ENCODE measurements at regions not wholly inside any gene's neighbourhood (a gene's known extent, or its start where the extent isn't known, plus 50 kb on each side); places are given as distances from the start of the nearest gene placed in this dataset.

DNA sequence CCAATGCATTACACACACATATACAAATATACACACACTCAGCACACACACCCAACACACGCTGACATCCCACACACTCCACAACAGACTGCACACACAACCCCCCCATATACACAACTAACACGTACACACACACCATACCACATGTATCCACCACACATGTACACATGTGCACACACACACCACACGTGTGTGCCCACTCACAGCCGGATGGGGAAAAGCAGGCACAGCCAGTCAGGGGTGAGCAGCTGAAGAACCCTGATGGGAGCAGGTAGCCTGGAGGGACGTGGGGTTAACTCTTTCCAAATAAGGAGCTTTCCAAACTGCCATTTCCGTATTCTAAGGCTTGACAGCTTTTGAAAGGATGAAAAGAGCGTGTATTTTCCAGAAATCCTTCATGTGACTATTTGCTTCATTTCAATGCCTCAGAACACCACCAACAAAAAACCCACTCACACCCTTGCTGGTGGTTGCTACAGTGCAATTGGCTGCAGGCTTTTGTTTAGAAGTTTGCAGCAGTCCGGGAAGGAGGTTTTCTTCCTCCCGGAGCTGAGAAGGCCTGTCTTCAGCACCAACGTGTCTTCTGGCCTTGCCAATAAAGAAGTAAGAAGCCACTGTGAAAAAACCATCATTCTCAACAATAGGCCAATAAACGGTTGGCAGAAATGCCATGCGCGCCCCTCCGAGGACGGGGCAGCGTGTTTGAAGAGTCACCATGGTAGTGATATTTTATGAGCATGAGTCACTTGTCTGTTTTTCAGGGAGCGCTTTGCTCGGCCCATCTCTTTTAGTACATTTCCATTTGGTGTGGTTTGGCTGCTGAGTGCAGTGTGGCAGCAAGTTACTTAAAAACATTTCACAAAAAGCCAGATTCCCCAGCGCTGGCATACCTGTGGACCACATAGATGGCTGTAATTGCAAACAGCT is 131.3 kb upstream of the GMDS start:
- Histone ChIP-seq H3K27ac (ENCODE audit: low read depth, low read length) (no peak overlapping the region), H3K9ac (ENCODE audit: extremely low read depth, low read length, poor library complexity, severe bottlenecking) (no peak overlapping the region), H3K27me3 (ENCODE audit: control insufficient read depth, insufficient read depth, low read length, poor library complexity, severe bottlenecking) (no peaks in the 10 kb centered on the region), H3K9me3 (ENCODE audit: control insufficient read depth, low read length) (no peaks in the 10 kb centered on the region), H3K36me3 (ENCODE audit: control insufficient read depth, insufficient read depth, low read length) (no peaks in the 10 kb centered on the region), H3K4me3 (ENCODE audit: low read length) (no peak overlapping the region), H3K4me1 (ENCODE audit: control insufficient read depth, insufficient read depth, low read length) (no peaks in the 10 kb centered on the region)
- no peak for DNase-seq
- H3K27me3 Mint-ChIP-seq (ENCODE audit: insufficient read depth) = no peaks in the 10 kb centered on the region
- TF ChIP-seq, protein P1, sequence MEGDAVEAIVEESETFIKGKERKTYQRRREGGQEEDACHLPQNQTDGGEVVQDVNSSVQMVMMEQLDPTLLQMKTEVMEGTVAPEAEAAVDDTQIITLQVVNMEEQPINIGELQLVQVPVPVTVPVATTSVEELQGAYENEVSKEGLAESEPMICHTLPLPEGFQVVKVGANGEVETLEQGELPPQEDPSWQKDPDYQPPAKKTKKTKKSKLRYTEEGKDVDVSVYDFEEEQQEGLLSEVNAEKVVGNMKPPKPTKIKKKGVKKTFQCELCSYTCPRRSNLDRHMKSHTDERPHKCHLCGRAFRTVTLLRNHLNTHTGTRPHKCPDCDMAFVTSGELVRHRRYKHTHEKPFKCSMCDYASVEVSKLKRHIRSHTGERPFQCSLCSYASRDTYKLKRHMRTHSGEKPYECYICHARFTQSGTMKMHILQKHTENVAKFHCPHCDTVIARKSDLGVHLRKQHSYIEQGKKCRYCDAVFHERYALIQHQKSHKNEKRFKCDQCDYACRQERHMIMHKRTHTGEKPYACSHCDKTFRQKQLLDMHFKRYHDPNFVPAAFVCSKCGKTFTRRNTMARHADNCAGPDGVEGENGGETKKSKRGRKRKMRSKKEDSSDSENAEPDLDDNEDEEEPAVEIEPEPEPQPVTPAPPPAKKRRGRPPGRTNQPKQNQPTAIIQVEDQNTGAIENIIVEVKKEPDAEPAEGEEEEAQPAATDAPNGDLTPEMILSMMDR (conservative IDR thresholded peaks at IDR 0.05) = no peak
- WGBS, 2 experiments (ENCODE audit: insufficient coverage in 1 of 2, insufficient read length in 1 of 2) = 74 to 87% methylated on average over 10 to 19 of the region's 19 CpGs
- H3K9me3 Mint-ChIP-seq = no peaks in the 10 kb centered on the region
- no peak overlapping the region for H3K27ac Mint-ChIP-seq
- H3K4me3 Mint-ChIP-seq = no peak overlapping the region
- no peaks in the 10 kb centered on the region for H3K36me3 Mint-ChIP-seq (ENCODE audit: low read depth)
- H3K4me1 Mint-ChIP-seq = no peaks in the 10 kb centered on the region

DNA sequence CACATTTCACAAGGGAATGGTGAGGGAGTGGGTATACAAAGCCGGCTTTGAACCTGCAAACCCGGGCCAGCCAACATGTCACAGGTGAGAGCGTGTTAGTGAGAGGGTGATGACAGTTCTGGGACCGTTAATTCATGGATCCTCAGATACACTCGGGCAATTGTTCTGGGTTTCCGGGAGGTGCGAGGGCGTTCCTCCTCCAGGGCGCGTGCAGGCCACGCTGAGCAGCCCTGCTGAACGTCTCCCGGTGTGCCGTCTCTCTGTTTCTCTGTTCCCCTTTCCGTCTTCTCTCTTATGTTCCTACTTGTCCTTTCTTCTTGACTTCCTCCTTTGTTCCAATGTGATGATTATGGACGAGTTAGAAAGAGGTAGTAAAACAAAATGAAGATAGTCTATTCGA is 130.0 kb upstream of the GMDS start:
- Histone ChIP-seq H3K27ac (ENCODE audit: low read depth, low read length) (no peak overlapping the region), H3K4me1 (ENCODE audit: control insufficient read depth, insufficient read depth, low read length) (no peaks in the 10 kb centered on the region), H3K4me3 (ENCODE audit: low read length) (no peak overlapping the region), H3K36me3 (ENCODE audit: control insufficient read depth, insufficient read depth, low read length) (no peaks in the 10 kb centered on the region), H3K27me3 (ENCODE audit: control insufficient read depth, insufficient read depth, low read length, poor library complexity, severe bottlenecking) (no peaks in the 10 kb centered on the region), H3K9me3 (ENCODE audit: control insufficient read depth, low read length) (no peaks in the 10 kb centered on the region), H3K9ac (ENCODE audit: extremely low read depth, low read length, poor library complexity, severe bottlenecking) (no peak overlapping the region)
- WGBS, 2 experiments (ENCODE audit: insufficient coverage in 1 of 2, insufficient read length in 1 of 2) = 94 to 98% methylated on average over 10 to 16 of the region's 17 CpGs
- TF ChIP-seq, protein P1 (conservative IDR thresholded peaks at IDR 0.05) = no peak
- no peak for DNase-seq
- no peaks in the 10 kb centered on the region for H3K36me3 Mint-ChIP-seq (ENCODE audit: low read depth)
- H3K4me1 Mint-ChIP-seq = no peaks in the 10 kb centered on the region
- no peak overlapping the region for H3K4me3 Mint-ChIP-seq
- H3K27ac Mint-ChIP-seq = no peak overlapping the region
- H3K27me3 Mint-ChIP-seq (ENCODE audit: insufficient read depth) = no peaks in the 10 kb centered on the region
- H3K9me3 Mint-ChIP-seq = no peaks in the 10 kb centered on the region

DNA sequence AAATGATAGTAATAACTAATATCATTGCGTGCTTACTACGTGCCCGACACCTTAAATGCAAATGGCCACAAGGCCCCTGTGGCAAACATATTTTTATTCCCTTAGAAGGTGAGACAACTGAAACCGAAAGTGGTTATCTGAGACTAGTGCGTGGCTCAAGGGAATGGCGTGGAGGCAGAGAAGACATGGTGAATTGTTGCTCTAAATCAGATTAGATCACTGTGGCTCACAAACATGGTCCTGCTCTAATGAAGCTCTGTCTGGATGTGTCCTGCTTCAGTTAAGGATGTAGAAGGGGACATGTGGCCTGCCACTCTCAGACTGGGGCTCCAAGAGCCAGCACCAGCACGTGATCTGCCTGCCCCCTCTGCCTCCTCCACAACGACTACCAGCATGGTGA is 124.2 kb upstream of the GMDS start:
- Histone ChIP-seq H3K4me3 (ENCODE audit: low read length) (no peak overlapping the region), H3K27me3 (ENCODE audit: control insufficient read depth, insufficient read depth, low read length, poor library complexity, severe bottlenecking) (no peaks in the 10 kb centered on the region), H3K4me1 (ENCODE audit: control insufficient read depth, insufficient read depth, low read length) (no peaks in the 10 kb centered on the region), H3K9me3 (ENCODE audit: control insufficient read depth, low read length) (no peaks in the 10 kb centered on the region), H3K36me3 (ENCODE audit: control insufficient read depth, insufficient read depth, low read length) (no peaks in the 10 kb centered on the region), H3K27ac (ENCODE audit: low read depth, low read length) (no peak overlapping the region), H3K9ac (ENCODE audit: extremely low read depth, low read length, poor library complexity, severe bottlenecking) (no peak overlapping the region)
- Mint-ChIP-seq H3K27ac (no peak overlapping the region), H3K4me3 (no peak overlapping the region), H3K4me1 (no peaks in the 10 kb centered on the region), H3K27me3 (ENCODE audit: insufficient read depth) (no peaks in the 10 kb centered on the region), H3K9me3 (no peaks in the 10 kb centered on the region), H3K36me3 (ENCODE audit: low read depth) (no peaks in the 10 kb centered on the region)
- TF ChIP-seq, protein P1 (conservative IDR thresholded peaks at IDR 0.05) = no peak
- no peak for DNase-seq
- 91 to 100% methylated on average over 3 to 8 of the region's 8 CpGs for WGBS, 2 experiments (ENCODE audit: insufficient coverage in 1 of 2, insufficient read length in 1 of 2)

Data from endodermal cell (in vitro differentiated cells).